ENCODE measurements at regions not wholly inside any gene's neighbourhood (a gene's known extent, or its start where the extent isn't known, plus 50 kb on each side); places are given as distances from the start of the nearest gene placed in this dataset.

DNA sequence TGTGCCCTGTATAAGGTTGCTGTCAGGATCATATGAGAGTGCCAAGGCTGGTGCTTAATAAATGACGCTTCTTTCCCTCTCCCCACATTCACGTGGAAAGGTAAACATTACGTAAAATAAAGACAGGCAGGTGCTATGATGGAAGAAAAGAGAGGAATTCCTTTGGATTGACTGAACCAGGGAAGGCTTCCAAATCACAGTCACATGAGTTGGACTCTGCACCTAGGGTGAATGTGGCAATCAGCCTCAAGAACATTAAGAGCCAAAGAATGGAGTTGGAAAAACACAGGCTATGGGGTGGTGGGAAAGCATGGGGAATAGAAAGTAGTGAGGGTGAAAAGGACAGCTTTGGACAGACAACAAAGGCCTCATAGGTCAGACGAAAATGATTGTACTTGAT lies 473.1 kb downstream of the VRK1 start:
- no peak for DNase-seq (ENCODE audit: low spot score)
- Mint-ChIP-seq H3K4me3 (ENCODE audit: unreplicated experiment) (no peak overlapping the region), H3K4me1 (ENCODE audit: unreplicated experiment) (no peaks in the 10 kb centered on the region), H3K27ac (ENCODE audit: unreplicated experiment) (no peak overlapping the region), H3K9me3 (ENCODE audit: unreplicated experiment) (no peaks in the 10 kb centered on the region), H3K27me3 (ENCODE audit: unreplicated experiment) (no peaks in the 10 kb centered on the region), H3K36me3 (ENCODE audit: low read depth, unreplicated experiment) (no peaks in the 10 kb centered on the region)
- TF ChIP-seq, protein P1, sequence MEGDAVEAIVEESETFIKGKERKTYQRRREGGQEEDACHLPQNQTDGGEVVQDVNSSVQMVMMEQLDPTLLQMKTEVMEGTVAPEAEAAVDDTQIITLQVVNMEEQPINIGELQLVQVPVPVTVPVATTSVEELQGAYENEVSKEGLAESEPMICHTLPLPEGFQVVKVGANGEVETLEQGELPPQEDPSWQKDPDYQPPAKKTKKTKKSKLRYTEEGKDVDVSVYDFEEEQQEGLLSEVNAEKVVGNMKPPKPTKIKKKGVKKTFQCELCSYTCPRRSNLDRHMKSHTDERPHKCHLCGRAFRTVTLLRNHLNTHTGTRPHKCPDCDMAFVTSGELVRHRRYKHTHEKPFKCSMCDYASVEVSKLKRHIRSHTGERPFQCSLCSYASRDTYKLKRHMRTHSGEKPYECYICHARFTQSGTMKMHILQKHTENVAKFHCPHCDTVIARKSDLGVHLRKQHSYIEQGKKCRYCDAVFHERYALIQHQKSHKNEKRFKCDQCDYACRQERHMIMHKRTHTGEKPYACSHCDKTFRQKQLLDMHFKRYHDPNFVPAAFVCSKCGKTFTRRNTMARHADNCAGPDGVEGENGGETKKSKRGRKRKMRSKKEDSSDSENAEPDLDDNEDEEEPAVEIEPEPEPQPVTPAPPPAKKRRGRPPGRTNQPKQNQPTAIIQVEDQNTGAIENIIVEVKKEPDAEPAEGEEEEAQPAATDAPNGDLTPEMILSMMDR (IDR thresholded peaks at IDR 0.05; ENCODE audit: unreplicated experiment) = no peak

DNA sequence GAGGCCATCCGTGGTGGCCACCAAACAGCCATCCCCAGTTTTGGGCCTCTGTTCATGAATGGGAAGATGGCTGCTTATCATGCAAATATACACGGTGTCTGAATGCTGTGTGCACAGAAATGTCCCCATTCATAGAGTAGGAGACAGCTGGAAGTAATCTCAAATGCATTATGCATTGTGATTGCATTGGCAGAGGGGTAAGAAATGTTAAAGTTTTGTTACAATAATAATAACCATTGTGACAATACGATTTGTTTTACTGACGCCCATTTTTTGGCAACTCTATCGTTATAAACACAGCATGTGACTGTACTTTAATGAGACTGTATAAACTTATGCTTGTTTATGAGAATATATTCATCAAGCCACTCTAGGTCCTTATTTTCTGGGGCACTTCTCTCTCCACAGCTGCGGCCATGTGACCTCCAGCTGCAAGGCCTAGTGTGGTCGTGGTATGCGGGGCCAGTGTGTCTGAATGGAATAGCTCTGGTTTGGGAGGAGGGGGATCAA lies 474.3 kb downstream of the VRK1 start:
- H3K4me3 Mint-ChIP-seq (ENCODE audit: unreplicated experiment) = no peak overlapping the region
- TF ChIP-seq, protein P1 (IDR thresholded peaks at IDR 0.05; ENCODE audit: unreplicated experiment) = no peak
- no peak overlapping the region for H3K27ac Mint-ChIP-seq (ENCODE audit: unreplicated experiment)
- no peaks in the 10 kb centered on the region for H3K9me3 Mint-ChIP-seq (ENCODE audit: unreplicated experiment)
- H3K27me3 Mint-ChIP-seq (ENCODE audit: unreplicated experiment) = no peaks in the 10 kb centered on the region
- H3K4me1 Mint-ChIP-seq (ENCODE audit: unreplicated experiment) = peaks cover 1% of the 10 kb centered on the region
- no peaks in the 10 kb centered on the region for H3K36me3 Mint-ChIP-seq (ENCODE audit: low read depth, unreplicated experiment)
- DNase-seq (ENCODE audit: low spot score) = no peak

DNA sequence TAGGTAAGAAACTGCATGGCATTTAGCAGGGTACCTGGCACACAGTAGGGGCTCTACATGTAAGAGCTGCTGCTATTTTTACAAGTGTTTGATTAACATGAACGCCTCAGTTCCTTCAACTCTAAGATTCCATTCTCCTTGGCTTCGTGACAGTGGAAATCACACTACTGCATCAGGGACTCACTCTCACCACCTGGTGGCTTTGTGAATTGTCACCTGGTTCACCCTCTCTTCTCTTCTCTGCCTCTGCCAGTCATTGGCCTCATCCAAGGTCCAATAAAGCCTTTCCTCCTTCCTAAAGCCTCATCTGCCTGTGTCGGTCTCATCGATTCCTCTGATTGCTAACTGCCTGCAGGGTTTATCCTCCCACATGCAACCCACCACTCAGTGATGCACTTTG lies 476.4 kb downstream of the VRK1 start:
- DNase-seq (ENCODE audit: low spot score) = no peak
- Mint-ChIP-seq H3K4me3 (ENCODE audit: unreplicated experiment) (no peak overlapping the region), H3K27ac (ENCODE audit: unreplicated experiment) (no peak overlapping the region), H3K4me1 (ENCODE audit: unreplicated experiment) (peaks cover 4% of the 10 kb centered on the region), H3K27me3 (ENCODE audit: unreplicated experiment) (no peaks in the 10 kb centered on the region), H3K36me3 (ENCODE audit: low read depth, unreplicated experiment) (no peaks in the 10 kb centered on the region), H3K9me3 (ENCODE audit: unreplicated experiment) (no peaks in the 10 kb centered on the region)
- TF ChIP-seq, protein P1 (IDR thresholded peaks at IDR 0.05; ENCODE audit: unreplicated experiment) = no peak

DNA sequence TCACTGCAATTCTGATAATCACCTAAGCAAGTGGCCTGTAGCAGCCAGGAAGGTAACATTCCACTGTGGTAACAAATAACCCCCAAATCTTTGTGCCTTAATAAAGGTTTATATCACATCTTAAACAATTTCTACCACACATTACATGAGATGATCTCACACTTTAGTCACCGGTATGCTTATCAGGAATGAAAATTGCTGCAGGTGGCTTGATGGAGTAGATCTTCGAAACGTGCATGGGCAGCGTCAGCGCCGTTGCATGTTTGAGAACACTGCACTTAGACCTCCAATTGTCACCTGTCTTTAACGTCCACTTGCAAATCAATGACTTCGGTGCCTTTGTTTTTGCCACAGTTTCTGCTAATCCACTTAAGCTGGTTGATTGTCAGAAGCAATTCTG lies 477.4 kb downstream of the VRK1 start:
- Mint-ChIP-seq H3K27ac (ENCODE audit: unreplicated experiment) (no peak overlapping the region), H3K4me1 (ENCODE audit: unreplicated experiment) (peaks cover 4% of the 10 kb centered on the region), H3K27me3 (ENCODE audit: unreplicated experiment) (no peaks in the 10 kb centered on the region), H3K4me3 (ENCODE audit: unreplicated experiment) (no peak overlapping the region), H3K9me3 (ENCODE audit: unreplicated experiment) (no peaks in the 10 kb centered on the region), H3K36me3 (ENCODE audit: low read depth, unreplicated experiment) (no peaks in the 10 kb centered on the region)
- DNase-seq (ENCODE audit: low spot score) = no peak
- TF ChIP-seq, protein P1 (IDR thresholded peaks at IDR 0.05; ENCODE audit: unreplicated experiment) = no peak

DNA sequence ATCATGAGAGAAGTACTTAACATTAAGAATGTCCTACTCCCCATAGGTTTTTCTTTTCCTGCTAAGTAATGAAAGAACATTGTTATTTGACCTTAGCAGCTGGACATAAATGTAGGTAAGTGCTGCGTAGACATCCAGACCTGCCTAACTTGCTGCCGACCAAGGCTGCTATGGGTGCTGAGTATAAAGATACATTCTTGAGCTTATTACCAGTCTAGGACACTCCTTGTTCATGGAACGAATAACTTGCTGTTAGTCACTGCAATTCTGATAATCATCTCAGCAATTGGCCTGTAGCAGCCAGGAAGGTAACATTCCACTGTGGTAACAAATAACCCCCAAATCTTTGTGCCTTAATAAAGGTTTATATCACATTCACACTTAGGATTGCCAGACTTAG lies 478.1 kb downstream of the VRK1 start:
- DNase-seq (ENCODE audit: low spot score) = no peak
- TF ChIP-seq, protein P1 (IDR thresholded peaks at IDR 0.05; ENCODE audit: unreplicated experiment) = no peak
- no peak overlapping the region for H3K4me3 Mint-ChIP-seq (ENCODE audit: unreplicated experiment)
- H3K9me3 Mint-ChIP-seq (ENCODE audit: unreplicated experiment) = no peaks in the 10 kb centered on the region
- no peak overlapping the region for H3K27ac Mint-ChIP-seq (ENCODE audit: unreplicated experiment)
- no peaks in the 10 kb centered on the region for H3K27me3 Mint-ChIP-seq (ENCODE audit: unreplicated experiment)
- H3K36me3 Mint-ChIP-seq (ENCODE audit: low read depth, unreplicated experiment) = no peaks in the 10 kb centered on the region
- H3K4me1 Mint-ChIP-seq (ENCODE audit: unreplicated experiment) = peaks cover 4% of the 10 kb centered on the region
